Left renal cortex interstitium (tissue), 4 donors: ENCODE measurements at regions not wholly inside any gene's neighbourhood (a gene's known extent, or its start where the extent isn't known, plus 50 kb on each side); places are given as distances from the start of the nearest gene placed in this dataset.
A peak's percentile ranks its signal among the peaks of the same experiment; 100 is the strongest.

Experiments used
- DNase-seq, 4 donors: peaks; one replicate each; pipeline ENCODE4 v3.0.0-alpha.2; 2013; ENCODE audit warnings: low read depth in 4 of 4, low spot score in 2 of 4, missing footprints in 1 of 4

- DNase-seq, result no peak
Observed at GRCh38 chr4:104940927-104941326, 205.7 kb upstream of the TET2 start.

GRCh38 chr4:104941661-104942062 is 205.0 kb upstream of the TET2 start:
- DNase-seq, result no peak

- DNase-seq, result no peak
Observed at GRCh38 chr4:104942990-104943743, 203.5 kb upstream of the TET2 start.

GRCh38 chr4:104944596-104944995 is 202.1 kb upstream of the TET2 start:
- no peak for DNase-seq

- no peak for DNase-seq
Observed at GRCh38 chr4:104964410-104965175, 182.1 kb upstream of the TET2 start.

- DNase-seq, result peak in 1 of 4 donors; percentile 23
Observed at GRCh38 chr4:104966349-104967033, 180.2 kb upstream of the TET2 start.

GRCh38 chr4:104967034-104967401 is 179.7 kb upstream of the TET2 start:
- no peak for DNase-seq

GRCh38 chr4:104969394-104970082 is 177.1 kb upstream of the TET2 start:
- DNase-seq, result no peak

GRCh38 chr4:104971462-104971861 is 175.2 kb upstream of the TET2 start:
- no peak for DNase-seq

- no peak for DNase-seq
Observed at GRCh38 chr4:104973708-104974107, 173.0 kb upstream of the TET2 start.

GRCh38 chr4:104975617-104976016 is 171.1 kb upstream of the TET2 start:
- no peak for DNase-seq

- no peak for DNase-seq
Observed at GRCh38 chr4:104976262-104976661, 170.4 kb upstream of the TET2 start.

- DNase-seq, result no peak
Observed at GRCh38 chr4:104979083-104979760, 167.5 kb upstream of the TET2 start.

GRCh38 chr4:104983615-104984179 is 163.0 kb upstream of the TET2 start:
- no peak for DNase-seq

GRCh38 chr4:104986306-104986705 is 160.4 kb upstream of the TET2 start:
- DNase-seq, result no peak

- DNase-seq, result no peak
Observed at GRCh38 chr4:104989371-104989770, 157.3 kb upstream of the TET2 start.

GRCh38 chr4:105002278-105002677 is 144.4 kb upstream of the TET2 start:
- no peak for DNase-seq

- no peak for DNase-seq
Observed at GRCh38 chr4:105014234-105014633, 132.4 kb upstream of the TET2 start.

- no peak for DNase-seq
Observed at GRCh38 chr4:105014635-105015034, 132.0 kb upstream of the TET2 start.

GRCh38 chr4:105015750-105016149 is 130.9 kb upstream of the TET2 start:
- no peak for DNase-seq
